ENCODE measurements at regions not wholly inside any gene's neighbourhood (a gene's known extent, or its start where the extent isn't known, plus 50 kb on each side); places are given as distances from the start of the nearest gene placed in this dataset.
"Not testable (repeated sequence)": the region's sequence is repeated elsewhere in the genome, so short reads cannot be mapped to it uniquely, and the experiment has no call there.

DNA sequence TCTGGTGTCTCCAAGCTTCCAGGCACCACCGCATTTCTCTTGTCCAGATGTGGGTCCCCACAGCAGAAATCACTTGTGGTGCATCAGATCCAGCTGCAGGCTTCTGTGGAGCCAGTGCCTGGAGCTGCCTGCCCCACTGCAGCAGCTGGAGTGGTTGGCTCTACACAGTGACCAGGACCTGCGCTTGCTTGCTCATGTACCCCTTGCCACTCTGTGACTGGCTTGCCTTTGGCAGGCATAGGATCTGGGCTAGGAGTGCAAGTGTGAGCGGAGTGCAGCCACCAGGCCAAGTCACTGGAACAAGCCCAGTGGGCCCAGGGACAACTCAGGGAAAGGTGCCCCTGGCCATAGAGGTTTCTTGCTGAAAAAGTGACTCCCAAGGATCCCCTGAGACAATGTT lies 1400.0 kb upstream of the ALCAM start:
- DNase-seq (ENCODE audit: low read depth in 3 of 3) = no peak

DNA sequence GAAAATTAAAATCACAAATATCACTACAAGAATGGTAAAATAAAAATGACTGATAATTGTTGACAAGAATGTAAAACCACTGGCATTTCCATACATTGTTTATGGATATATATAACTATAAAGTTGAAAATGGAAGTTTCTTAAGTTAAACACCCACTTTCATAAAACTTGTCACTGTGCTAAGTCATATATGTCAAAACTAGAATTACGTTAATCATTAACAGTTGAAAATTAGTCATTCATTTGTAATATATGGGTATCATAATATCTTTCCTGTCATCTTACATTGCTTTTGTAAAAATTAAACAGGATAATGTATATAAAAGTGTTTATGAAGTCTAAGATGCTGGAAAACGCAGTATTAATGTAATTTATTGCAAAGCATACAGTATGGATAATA lies 1398.6 kb upstream of the ALCAM start:
- DNase-seq (ENCODE audit: low read depth in 3 of 3) = no peak

DNA sequence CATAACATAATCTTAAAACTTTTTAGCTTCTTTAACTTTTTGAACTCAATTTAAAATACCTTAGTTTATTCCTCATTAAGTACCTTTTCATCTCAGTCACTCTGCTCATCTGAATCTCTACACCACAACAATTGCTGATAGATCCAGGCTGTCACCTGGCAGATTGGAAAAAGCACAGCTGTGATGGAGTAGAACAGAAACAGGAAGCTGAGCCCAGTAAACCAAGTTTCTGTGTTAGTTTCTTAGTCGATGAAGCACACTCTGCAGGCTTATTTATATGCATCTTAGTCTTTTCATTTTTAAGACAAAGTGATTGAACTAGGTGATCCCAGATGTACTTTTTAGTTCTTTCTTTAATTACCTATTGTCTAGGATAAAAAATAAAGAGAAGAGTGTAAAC lies 1398.0 kb upstream of the ALCAM start:
- no peak for DNase-seq (ENCODE audit: low read depth in 3 of 3)

DNA sequence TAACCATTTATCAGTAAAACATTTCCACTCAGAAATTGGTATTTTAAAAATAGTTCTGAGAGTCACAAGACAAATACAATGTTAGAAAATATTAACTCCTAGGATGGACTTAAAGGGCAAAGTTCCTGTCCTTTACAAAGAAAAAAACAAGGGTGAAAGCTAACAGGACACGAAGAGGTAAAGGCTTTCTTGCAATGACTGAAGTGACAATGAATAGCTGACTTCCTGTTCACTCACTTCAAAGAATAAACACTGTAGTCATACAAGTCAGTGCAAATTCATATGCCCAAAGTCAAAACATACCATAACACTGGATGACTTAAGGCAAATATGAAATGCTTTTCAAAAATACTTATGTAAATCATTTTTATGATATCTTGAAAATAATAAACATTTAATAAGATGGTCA lies 1389.8 kb upstream of the ALCAM start:
- DNase-seq (ENCODE audit: low read depth in 3 of 3) = no peak

DNA sequence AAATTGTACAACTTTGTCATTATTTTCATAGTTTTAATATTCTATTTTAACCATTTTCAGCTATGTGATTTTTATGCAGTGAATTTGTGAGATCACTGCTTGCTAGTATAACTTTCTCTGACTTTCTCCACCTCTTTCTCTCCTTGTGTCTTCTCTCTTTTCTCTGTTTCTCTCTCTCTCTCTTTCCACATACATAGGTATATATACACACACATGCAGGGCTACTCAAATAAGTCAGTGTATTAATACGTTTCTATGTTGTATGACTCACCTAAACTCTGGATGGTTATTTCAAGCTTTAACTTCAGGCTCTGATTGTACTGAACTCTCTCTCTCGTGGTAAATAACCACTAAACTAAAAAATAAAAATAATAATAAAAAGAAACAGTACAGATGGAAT lies 1389.3 kb upstream of the ALCAM start:
- no peak for DNase-seq (ENCODE audit: low read depth in 3 of 3)

DNA sequence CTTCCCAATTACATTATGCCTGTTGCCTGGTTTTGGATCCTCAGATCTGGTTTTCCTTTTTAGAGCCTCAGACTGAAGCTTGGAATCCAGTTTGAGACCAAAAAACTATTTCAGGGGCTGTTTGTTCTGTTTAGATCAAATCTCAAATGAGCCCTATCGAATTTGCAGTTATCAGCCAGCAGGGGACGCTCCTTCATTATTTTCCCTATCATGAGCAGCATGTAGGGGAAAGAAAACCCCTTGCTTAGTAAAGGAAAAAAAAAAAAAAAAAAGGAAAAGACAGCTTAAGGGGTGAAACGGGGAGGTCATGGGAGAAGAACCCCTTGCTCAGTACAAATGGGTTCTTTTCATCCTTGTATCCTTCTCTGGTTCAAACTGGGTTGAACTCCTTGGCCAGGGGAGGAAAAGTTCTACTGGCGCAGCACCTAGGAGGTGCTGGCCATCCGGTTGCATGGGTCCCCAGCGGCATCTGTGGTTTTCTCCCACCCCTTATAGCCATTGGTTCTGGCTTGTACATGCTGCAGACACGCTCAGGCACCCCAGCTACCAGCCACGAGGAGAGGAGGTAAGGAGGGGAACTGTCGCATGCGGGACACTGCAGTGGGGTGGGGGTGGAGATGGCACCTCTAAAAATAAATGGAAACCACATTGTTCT lies 1375.1 kb upstream of the ALCAM start:
- no peak for DNase-seq (ENCODE audit: low read depth in 3 of 3)

DNA sequence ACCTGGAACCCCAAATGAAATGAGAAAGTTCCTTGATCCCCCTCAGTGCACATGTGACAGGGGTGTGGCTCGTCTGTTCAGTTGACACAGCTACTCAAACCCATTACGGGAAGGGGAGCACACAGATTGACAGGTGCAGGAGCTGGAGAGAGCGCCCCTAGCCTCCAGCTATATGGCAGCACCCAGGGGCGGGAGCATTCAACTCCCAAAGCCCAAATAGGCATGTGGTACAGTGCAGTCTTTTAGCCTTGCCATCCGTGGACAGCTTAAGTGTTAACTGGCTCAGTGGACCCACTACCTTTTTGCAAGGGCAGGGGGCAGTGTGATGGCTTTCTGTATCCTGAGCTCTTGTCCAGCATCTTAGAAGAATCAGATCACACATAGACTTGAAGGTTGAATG lies 1374.2 kb upstream of the ALCAM start:
- no peak for DNase-seq (ENCODE audit: low read depth in 3 of 3)

DNA sequence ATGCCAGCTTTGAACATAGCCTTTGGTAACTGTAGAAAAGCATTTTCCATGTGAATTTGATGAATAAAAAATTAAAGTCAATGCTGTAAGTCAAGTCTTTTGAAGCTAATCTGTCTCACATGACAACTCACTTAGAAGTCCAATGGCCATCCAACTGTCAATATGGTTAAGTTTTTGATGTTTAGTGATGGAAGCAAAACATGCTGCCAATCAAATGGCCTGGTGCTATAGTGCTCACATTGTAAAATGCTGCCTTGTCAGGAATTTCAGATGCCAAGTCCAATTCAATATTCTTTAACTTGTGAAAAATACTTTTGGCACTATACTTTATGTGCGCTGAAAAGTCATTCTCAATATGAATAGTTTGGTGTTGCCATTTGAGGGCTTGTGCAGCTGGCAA lies 1361.8 kb upstream of the ALCAM start:
- no peak for DNase-seq (ENCODE audit: low read depth in 3 of 3)

DNA sequence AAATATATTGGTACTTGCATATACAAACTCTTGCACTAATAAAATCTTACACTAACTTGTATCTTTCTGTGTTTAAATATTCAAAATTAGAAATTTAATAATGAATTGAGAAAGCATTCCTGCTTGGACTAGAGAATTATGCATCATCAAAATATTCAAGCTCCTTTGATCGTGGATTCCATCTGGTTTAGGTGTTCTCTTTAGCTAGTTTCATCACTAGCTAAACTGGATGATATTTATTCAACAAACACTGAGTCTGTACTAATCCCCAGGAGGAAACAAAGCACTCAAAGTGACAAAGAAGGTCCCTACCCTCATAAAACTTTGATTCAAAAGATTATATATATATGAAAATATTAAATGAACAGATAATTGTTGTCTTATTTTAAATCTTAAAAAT lies 1360.9 kb upstream of the ALCAM start:
- DNase-seq (ENCODE audit: low read depth in 3 of 3) = no peak

DNA sequence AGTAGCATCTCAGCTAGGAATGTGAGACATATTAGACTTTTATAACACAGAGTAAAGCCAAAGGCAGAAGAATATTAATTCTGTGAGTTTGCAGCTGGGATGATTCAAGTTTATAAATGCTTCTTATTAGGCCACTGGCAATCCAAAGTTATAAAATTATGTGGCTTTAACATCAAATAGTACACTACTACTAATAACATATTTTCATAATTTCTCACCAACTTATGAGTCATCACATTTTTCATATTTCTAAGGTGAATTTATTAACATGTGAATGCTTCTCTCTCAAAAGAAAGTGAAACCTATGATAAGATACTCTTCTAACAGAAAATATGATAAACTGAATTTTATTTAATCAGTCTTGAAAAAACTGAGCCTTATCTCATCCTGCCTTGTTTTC lies 1348.2 kb upstream of the ALCAM start:
- DNase-seq (ENCODE audit: low read depth in 3 of 3) = no peak

DNA sequence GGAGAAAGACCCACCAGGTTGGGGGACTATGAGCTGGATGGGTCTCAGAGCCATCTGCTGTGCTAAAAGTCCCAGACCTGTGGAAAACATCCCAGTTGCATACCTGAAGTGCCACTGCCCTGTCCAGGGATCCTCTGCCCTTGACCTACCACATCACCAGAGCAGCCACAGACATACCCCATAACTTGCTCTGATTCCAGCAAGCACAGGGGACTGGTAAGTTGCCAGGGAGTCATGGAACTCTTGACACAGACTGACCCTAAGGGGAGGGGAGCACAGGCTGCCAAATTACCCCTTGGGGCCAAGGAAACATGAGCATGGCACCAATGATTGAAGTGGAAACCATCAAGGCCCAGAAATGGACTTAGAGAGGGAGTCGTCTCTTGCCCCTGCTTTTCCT lies 1335.1 kb upstream of the ALCAM start:
- no peak for DNase-seq (ENCODE audit: low read depth in 3 of 3)

DNA sequence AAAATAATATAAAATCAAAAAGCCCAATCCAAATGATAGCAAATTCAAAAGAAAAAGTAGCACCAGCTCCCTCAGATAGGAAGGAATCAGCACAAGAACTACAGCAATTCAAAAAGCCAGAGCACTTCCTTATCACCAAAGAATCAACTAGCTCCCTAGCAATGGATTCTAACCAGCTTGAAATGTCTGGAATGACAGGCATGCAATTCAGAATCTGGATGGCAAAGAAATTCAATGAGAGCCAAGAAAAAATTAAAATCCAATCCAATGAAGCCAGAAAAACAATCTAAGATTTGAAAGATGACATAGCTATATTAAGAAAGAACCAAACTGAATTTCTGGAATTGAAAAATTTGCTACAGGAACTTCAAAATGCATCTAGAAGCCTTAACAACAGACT lies 1334.4 kb upstream of the ALCAM start:
- DNase-seq (ENCODE audit: low read depth in 3 of 3) = no peak

DNA sequence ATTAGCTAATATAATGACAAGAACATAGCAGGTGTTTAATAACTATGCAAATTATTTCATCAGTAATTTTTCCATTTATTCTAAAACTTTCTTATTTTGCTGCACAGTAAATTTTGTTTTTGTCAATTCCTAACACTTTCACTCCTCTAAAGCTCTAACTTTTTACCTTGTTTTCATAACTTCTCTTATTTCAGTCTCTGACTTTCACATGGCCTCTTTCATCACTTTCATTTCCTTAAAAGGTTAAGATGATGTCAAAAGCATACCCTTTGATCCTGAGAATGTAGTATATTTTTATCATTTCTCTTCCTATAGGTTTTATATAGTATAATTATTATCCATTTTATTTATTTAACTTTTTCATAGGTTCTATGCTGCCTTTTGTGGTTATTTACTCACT lies 1325.8 kb upstream of the ALCAM start:
- DNase-seq (ENCODE audit: low read depth in 3 of 3) = no peak

DNA sequence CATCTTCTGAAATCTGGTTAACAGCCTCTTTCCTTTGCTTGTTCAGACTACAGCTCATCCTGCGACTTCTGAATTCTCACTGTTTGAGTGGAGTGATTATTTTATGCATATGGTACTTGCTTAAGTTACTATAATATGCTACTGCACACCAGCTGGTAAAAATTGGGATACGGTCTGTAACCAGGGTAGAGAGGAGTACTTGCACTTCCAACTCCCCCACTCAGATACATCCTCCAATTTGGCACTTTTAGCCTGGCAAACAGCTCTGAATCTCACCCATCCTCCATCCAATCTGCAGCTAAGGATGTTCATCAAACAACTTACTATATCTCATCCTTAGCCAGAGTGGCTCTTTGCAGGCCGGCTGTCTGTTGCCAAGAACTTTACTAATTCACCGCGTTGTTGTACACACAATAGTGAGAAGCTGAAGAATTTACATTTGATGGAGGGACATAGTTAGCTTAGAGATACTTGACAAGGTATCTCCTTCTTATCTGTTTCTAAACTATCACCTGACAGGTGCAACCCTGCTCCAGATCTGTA lies 1323.6 kb upstream of the ALCAM start:
- DNase-seq (ENCODE audit: low read depth in 3 of 3) = not testable (repeated sequence)

DNA sequence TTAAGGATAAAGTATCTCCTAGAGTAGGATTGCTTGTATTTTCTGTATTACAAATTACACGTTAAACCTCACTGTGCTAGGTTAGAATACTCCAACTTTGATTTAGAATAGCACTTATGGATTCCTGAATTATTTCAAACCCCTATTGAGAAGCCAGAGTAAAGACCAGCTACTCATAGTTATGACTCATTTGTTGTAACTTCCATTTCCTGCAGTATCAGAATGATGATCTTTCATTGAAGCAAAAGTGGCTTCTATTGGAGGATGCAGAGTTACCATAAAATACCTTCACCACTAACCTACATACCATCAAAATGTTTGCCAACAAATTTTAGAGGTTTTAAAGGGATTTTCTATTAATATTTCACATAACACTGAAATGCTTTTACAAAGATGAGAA lies 1322.7 kb upstream of the ALCAM start:
- DNase-seq (ENCODE audit: low read depth in 3 of 3) = no peak

DNA sequence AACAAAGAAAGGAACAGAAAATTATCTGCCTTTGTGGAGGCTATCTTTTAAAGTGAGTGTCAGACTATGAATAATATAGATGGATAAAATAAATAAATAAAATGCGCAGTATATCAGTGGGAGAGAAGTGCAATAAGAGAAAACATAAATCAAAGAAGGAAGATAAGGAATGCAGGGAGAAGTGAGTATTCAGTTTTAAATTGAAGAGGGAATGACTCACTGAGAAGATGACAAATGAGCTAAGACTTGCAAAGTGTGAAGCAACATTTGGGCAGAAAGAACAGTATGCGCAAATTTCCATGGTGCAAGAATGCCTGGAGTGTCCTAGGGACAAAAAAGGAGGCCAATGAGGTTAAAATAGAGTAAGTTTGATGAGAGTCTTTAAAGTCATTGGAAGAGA lies 1300.1 kb upstream of the ALCAM start:
- DNase-seq (ENCODE audit: low read depth in 3 of 3) = no peak

DNA sequence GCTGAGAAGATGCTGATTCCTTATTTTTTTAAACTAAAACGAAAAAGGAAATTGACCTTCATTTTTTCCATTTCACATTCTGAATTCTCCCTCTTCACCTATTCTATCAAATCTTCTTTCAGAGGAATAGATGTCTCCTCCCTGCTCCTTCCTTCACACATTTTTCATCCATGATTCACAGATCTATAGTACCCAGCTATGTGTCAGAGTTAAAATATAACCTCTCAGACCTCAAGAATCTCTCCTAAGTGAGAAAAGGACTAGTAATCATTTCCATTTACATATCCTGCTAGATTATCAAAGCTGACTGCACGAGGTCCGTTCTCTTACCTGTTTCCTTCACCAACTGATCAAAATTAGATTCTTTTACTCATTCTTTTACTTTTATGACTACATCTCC lies 1297.6 kb upstream of the ALCAM start:
- DNase-seq (ENCODE audit: low read depth in 3 of 3) = no peak

DNA sequence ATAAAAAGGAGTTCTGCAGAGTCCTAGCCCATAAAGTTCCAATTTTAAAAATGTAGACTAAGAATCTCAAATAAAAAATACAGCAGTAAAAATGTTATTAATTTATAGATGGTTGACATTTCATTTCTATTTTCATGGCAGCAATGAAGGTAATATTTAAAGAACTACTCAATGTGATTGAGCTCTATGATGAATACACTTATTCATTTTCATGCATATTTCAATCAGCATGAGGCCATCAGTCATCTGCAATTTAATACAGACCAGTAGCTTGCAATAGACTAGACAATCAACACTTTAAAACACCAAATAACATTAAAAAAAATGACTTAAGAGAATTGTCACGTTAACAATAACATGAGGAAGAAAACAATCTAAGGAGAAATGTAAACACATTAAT lies 1295.8 kb upstream of the ALCAM start:
- no peak for DNase-seq (ENCODE audit: low read depth in 3 of 3)

DNA sequence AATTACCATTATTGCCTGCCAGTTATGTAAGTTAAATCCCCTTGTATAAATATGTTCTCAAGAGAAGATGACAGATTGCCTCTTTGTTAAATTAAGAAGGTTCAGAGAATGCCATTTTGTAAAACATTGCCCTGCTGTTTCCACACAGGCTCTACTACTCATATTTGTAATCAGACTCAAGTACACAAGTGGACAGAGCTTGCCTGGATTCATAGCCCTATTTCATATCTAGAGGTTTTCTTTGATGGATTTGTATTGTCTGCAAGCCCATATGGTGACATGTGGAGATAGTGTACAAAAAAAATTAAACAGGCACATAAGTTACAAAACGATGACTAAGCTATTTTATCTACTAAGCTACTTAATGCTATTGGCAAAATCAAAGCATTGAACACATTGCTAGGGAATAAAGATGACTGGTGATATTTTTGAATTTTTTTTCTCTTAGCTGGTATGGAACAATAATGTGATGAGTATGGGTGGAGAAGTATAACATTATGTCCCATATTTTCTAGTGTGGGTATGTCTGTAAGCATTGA lies 1286.6 kb upstream of the ALCAM start:
- no peak for DNase-seq (ENCODE audit: low read depth in 3 of 3)

DNA sequence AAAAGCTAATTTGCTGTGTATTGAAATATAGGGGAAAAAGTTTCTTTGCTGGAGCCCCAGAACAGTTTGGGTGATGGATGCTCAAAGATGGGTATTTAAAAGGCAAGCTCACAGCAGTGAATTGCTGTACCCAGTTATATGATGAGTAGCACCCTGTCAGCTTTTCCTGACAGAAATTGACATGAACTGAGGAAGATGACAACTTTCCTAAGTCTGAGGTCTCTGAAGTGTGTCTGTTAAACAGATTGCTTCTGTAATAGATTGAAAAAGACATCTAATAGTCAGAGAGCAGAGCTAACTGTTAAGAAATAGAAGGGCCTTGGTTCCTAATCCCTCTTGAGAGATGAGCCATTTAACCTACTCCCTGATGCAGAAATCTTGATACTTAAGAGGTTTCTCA lies 1278.0 kb upstream of the ALCAM start:
- DNase-seq (ENCODE audit: low read depth in 3 of 3) = no peak

DNA sequence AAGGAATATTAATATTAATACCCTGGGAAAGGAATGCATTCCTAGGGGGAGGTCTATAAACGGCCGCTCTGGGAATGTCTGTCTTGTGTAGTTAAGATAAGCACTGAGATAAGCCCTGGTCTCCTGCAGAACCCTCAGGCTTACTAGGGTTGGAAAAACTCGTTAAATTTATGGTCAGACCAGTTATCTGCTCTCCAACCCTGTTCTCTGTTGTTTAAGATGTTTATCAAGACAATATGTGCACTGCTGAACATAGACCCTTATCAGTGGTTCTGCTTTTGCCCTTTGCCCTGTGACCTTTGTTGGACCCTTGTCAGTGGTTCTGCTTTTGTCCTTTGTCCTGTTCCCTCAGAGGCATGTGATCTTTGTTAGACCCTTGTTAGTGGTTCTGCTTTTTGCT lies 1276.7 kb upstream of the ALCAM start:
- not testable (repeated sequence) for DNase-seq (ENCODE audit: low read depth in 3 of 3)

DNA sequence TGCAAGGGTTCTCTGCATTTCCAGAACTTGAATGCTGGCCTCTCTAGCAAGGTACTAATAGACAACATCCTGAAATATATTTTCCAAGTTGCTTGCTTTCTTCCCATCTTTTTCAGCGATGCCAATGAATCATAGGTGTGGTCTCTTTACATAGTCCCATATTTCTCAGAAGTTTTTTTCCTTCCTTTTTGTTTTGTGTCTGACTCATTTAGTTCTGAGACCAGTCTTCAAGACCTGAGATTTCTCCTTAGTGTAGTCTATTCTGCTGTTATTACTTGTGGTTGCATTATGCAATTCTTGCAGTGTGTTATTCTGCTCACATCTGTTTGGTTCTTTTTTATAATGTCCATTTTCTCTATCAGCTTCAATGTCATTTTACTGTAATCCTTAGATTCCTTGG lies 1265.0 kb upstream of the ALCAM start:
- no peak for DNase-seq (ENCODE audit: low read depth in 3 of 3)

DNA sequence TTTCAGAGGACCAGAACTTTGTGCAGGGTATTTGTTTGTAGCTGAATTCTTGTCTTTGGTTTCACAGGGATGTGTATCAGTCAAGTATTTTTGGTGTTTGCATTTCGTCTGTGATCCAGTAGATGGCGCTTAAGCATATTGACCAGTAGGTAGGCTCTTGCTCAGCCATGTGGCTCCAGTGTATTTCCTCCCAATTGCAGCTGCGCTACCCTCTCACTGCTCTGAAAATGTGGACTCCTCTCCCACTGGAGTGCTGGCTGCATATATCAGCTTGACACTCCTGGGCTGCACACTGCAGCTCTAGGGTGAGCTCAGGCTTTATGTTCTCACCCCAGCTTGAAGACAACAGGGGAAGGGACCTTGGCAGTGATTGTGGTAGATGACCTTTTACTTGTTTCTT lies 1264.3 kb upstream of the ALCAM start:
- DNase-seq (ENCODE audit: low read depth in 3 of 3) = peak in 1 of 3 donors; percentile 1

DNA sequence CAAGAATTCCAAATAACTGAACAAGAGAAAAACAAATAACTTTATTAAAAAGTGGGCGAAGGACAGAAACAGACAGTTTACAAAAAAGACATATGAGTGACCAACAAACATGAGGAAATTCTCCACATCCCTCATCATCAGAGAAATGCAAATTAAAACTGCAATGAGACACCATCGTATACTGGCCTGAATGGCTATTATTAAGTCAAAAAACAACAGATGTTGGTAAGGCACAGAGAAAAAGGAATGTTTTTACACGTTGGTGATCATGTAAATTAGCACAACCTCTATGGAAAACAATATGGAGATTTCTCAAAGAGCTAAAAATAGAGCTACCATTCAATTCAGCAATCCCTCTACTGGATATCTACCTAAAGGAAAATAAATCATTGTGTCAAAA lies 1260.4 kb upstream of the ALCAM start:
- DNase-seq (ENCODE audit: low read depth in 3 of 3) = no peak

All from stimulated activated CD4-positive, alpha-beta T cell treated with anti-CD3 and anti-CD28 coated beads, TNF-alpha, amount 100 ng/mL, for 48 hours (primary cell).